ENCODE measurements at regions not wholly inside any gene's neighbourhood (a gene's known extent, or its start where the extent isn't known, plus 50 kb on each side); places are given as distances from the start of the nearest gene placed in this dataset.
"Not testable (repeated sequence)": the region's sequence is repeated elsewhere in the genome, so short reads cannot be mapped to it uniquely, and the experiment has no call there.

GRCh38 chr16:16586969-16587368, 208.0 kb downstream of the NPIPA7 start:
- 88 to 94% (median 93%) methylated on average over 4 to 5 of the region's 6 CpGs for WGBS, 5 donors
- H3K27me3 ChIP-seq (replicated peaks in 1 of 7); H3K36me3 ChIP-seq; intact Hi-C loops (cut with DNase I; ENCODE audit: low total_unique reads); H3K4me1 ChIP-seq; H3K9me3 ChIP-seq; DNase-seq; H3K27ac ChIP-seq; H3K4me3 ChIP-seq: not testable (repeated sequence)

GRCh38 chr16:16588436-16588835, 209.5 kb downstream of the NPIPA7 start:
- intact Hi-C loops (cut with DNase I; ENCODE audit: low total_unique reads); DNase-seq; H3K27ac ChIP-seq; H3K4me3 ChIP-seq; H3K36me3 ChIP-seq; H3K4me1 ChIP-seq; H3K27me3 ChIP-seq (replicated peaks in 1 of 7); H3K9me3 ChIP-seq: not testable (repeated sequence)
- 80 to 95% (median 91%) methylated on average over 7 of the region's 7 CpGs for WGBS, 5 donors

- DNase-seq; H3K36me3 ChIP-seq; H3K27me3 ChIP-seq (replicated peaks in 1 of 7); intact Hi-C loops (cut with DNase I; ENCODE audit: low total_unique reads); H3K9me3 ChIP-seq; H3K27ac ChIP-seq; H3K4me1 ChIP-seq; H3K4me3 ChIP-seq: not testable (repeated sequence)
- 5 to 20% (median 17%) methylated on average over 1 to 2 of the region's 4 CpGs; no CpG with 5 or more reads in 2 of the 5 donors for WGBS, 5 donors
Measured at GRCh38 chr16:16590654-16591318, 211.8 kb downstream of the NPIPA7 start.

GRCh38 chr16:16593156-16593863, 214.4 kb downstream of the NPIPA7 start:
- TF ChIP-seq CTCF (IDR thresholded peaks at IDR 0.05 in 8 of 11, conservative IDR thresholded peaks at IDR 0.05 in 3 of 11): peak; percentile 31 to 77 (median 58)
- H3K27ac ChIP-seq; H3K36me3 ChIP-seq; DNase-seq; H3K4me1 ChIP-seq; H3K4me3 ChIP-seq; H3K9me3 ChIP-seq; intact Hi-C loops (cut with DNase I; ENCODE audit: low total_unique reads); H3K27me3 ChIP-seq (replicated peaks in 1 of 7): not testable (repeated sequence)
- WGBS, 5 donors: 13 to 21% (median 18%) methylated on average over 10 to 19 of the region's 19 CpGs

GRCh38 chr16:16595029-16595718, 216.2 kb downstream of the NPIPA7 start:
- H3K27ac ChIP-seq; H3K27me3 ChIP-seq (replicated peaks in 1 of 7); intact Hi-C loops (cut with DNase I; ENCODE audit: low total_unique reads); DNase-seq; H3K4me3 ChIP-seq; H3K9me3 ChIP-seq; H3K36me3 ChIP-seq; H3K4me1 ChIP-seq: not testable (repeated sequence)
- 0 to 40% (median 15%) methylated on average over 1 to 4 of the region's 10 CpGs for WGBS, 5 donors

GRCh38 chr16:16601239-16601638, 222.3 kb downstream of the NPIPA7 start:
- WGBS, 5 donors: 58 to 87% (median 74%) methylated on average over 3 to 4 of the region's 4 CpGs
- intact Hi-C loops (cut with DNase I; ENCODE audit: low total_unique reads); DNase-seq: not testable (repeated sequence)

GRCh38 chr16:16607401-16608082, 228.6 kb downstream of the NPIPA7 start:
- intact Hi-C loops (cut with DNase I; ENCODE audit: low total_unique reads); H3K4me3 ChIP-seq; H3K27ac ChIP-seq; DNase-seq; H3K36me3 ChIP-seq; H3K4me1 ChIP-seq; H3K27me3 ChIP-seq (replicated peaks in 1 of 7); H3K9me3 ChIP-seq: not testable (repeated sequence)
- 56 to 64% (median 62%) methylated on average over 2 to 4 of the region's 8 CpGs for WGBS, 5 donors

More at GRCh38 chr16:16601239-16601638, 222.3 kb downstream of the NPIPA7 start:
- H3K27me3 ChIP-seq (replicated peaks in 1 of 7); H3K27ac ChIP-seq; H3K4me1 ChIP-seq; H3K9me3 ChIP-seq; H3K36me3 ChIP-seq; H3K4me3 ChIP-seq: not testable (repeated sequence)

GRCh38 chr16:16609627-16610026, 230.7 kb downstream of the NPIPA7 start:
- H3K4me1 ChIP-seq; intact Hi-C loops (cut with DNase I; ENCODE audit: low total_unique reads); H3K36me3 ChIP-seq; H3K4me3 ChIP-seq; H3K9me3 ChIP-seq; DNase-seq; H3K27me3 ChIP-seq (replicated peaks in 1 of 7); H3K27ac ChIP-seq: not testable (repeated sequence)
- WGBS, 5 donors: 61 to 78% (median 70%) methylated on average over 6 of the region's 6 CpGs

GRCh38 chr16:16610389-16610967, 231.5 kb downstream of the NPIPA7 start:
- H3K9me3 ChIP-seq; intact Hi-C loops (cut with DNase I; ENCODE audit: low total_unique reads); H3K4me1 ChIP-seq; H3K4me3 ChIP-seq; H3K36me3 ChIP-seq; H3K27me3 ChIP-seq (replicated peaks in 1 of 7); H3K27ac ChIP-seq; DNase-seq: not testable (repeated sequence)
- WGBS, 5 donors: 48 to 89% (median 66%) methylated on average over 3 to 7 of the region's 10 CpGs
